ENCODE measurements at regions not wholly inside any gene's neighbourhood (a gene's known extent, or its start where the extent isn't known, plus 50 kb on each side); places are given as distances from the start of the nearest gene placed in this dataset.
"Not testable (repeated sequence)": the region's sequence is repeated elsewhere in the genome, so short reads cannot be mapped to it uniquely, and the experiment has no call there.

DNA sequence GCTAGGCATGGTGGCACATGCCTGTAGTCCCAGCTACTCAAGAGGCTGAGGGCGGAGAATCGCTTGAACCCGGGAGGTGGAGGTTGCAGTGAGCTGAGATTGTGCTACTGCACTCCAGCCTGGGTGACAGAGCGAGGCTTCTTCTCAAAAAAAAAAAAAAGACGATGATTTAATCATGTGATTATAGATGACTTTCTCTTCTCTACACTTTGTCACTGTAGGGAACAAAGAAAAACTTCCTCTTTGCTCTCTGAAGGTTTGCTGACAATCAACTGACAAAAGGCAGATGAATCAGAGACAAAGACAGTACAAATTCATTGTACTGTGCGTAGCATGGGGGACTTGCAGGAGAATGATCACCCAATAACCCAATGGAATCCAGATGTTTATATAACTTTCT lies 108.0 kb downstream of the BDH1 start:
- TF ChIP-seq, protein P1, sequence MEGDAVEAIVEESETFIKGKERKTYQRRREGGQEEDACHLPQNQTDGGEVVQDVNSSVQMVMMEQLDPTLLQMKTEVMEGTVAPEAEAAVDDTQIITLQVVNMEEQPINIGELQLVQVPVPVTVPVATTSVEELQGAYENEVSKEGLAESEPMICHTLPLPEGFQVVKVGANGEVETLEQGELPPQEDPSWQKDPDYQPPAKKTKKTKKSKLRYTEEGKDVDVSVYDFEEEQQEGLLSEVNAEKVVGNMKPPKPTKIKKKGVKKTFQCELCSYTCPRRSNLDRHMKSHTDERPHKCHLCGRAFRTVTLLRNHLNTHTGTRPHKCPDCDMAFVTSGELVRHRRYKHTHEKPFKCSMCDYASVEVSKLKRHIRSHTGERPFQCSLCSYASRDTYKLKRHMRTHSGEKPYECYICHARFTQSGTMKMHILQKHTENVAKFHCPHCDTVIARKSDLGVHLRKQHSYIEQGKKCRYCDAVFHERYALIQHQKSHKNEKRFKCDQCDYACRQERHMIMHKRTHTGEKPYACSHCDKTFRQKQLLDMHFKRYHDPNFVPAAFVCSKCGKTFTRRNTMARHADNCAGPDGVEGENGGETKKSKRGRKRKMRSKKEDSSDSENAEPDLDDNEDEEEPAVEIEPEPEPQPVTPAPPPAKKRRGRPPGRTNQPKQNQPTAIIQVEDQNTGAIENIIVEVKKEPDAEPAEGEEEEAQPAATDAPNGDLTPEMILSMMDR (IDR thresholded peaks at IDR 0.05), result not testable (repeated sequence)
- TF ChIP-seq POLR2A (IDR thresholded peaks at IDR 0.05), result not testable (repeated sequence)
